Neural cell (in vitro differentiated cells): ENCODE measurements at regions not wholly inside any gene's neighbourhood (a gene's known extent, or its start where the extent isn't known, plus 50 kb on each side); places are given as distances from the start of the nearest gene placed in this dataset.

Experiments used
- H2AFZ ChIP-seq: fragments of 200-600, 300-800 bp; sonication (generic), shearing (Covaris generic); 2 replicates; pipeline ENCODE4 v1.6.0; 2014; ENCODE audit warnings: low read depth, mild to moderate bottlenecking, antibody characterized with exemption, low read length, moderate library complexity
- H3F3A ChIP-seq: fragments of 200-600 bp; shearing (Covaris generic); 2 replicates; pipeline ENCODE4 v1.6.1; 2016; ENCODE audit warnings: mild to moderate bottlenecking, moderate library complexity, mixed read lengths, antibody characterized with exemption, low read length; ENCODE audit not compliant: insufficient read depth, poor library complexity, severe bottlenecking
- H3K27ac ChIP-seq: fragments of 200-600, 300-800 bp; sonication (generic), shearing (Covaris generic); 2 replicates; pipeline ENCODE4 v1.5.1; 2014; ENCODE audit warnings: mild to moderate bottlenecking, low read length, moderate library complexity
- H3K27me3 ChIP-seq: fragments of 300-800, 200-600 bp; sonication (generic), shearing (Covaris generic); 2 replicates; pipeline ENCODE4 v1.6.0; 2014; ENCODE audit warnings: mild to moderate bottlenecking, low read depth, low read length, moderate library complexity; ENCODE audit not compliant: insufficient read depth
- H3K36me3 ChIP-seq: fragments of 300-800, 200-600 bp; sonication (generic), shearing (Covaris generic); 2 replicates; pipeline ENCODE4 v1.5.1; 2014; ENCODE audit warnings: mild to moderate bottlenecking, antibody characterized with exemption, low read length, moderate library complexity; ENCODE audit not compliant: insufficient read depth
- H3K4me2 ChIP-seq: fragments of 300-800, 200-600 bp; sonication (generic), shearing (Covaris generic); 2 replicates; pipeline ENCODE4 v1.6.0; 2014; ENCODE audit warnings: mild to moderate bottlenecking, low read length
- H3K4me3 ChIP-seq: fragments of 300-800, 200-600 bp; sonication (generic), shearing (Covaris generic); 2 replicates; pipeline ENCODE4 v1.5.1; 2014; ENCODE audit warnings: mild to moderate bottlenecking, low read length, moderate library complexity
- H3K79me2 ChIP-seq: fragments of 200-600 bp; shearing (Covaris generic); replicated peaks from 2 replicates; pipeline ENCODE4 v1.6.0; 2014; ENCODE audit warnings: mild to moderate bottlenecking, low read length, moderate library complexity; ENCODE audit not compliant: insufficient read depth
- H3K9ac ChIP-seq: fragments of 300-800, 200-600 bp; sonication (generic), shearing (Covaris generic); 2 replicates; pipeline ENCODE4 v1.6.1; 2016; ENCODE audit warnings: mild to moderate bottlenecking, low read length, mixed read lengths
- H3K9me2 ChIP-seq: fragments of 200-600 bp; shearing (Covaris generic); 2 replicates; pipeline ENCODE4 v1.6.1; 2016; ENCODE audit warnings: mild to moderate bottlenecking, low read length, mixed read lengths; ENCODE audit not compliant: insufficient read depth
- H3K9me3 ChIP-seq: fragments of 200-600, 300-800 bp; sonication (generic), shearing (Covaris generic); 2 replicates; pipeline ENCODE4 v1.6.1; 2016; ENCODE audit warnings: mild to moderate bottlenecking, mixed run types, low read length, moderate library complexity, mixed read lengths
- H4K20me1 ChIP-seq: fragments of 200-600 bp; shearing (Covaris generic); 2 replicates; pipeline ENCODE4 v1.6.1; 2016; ENCODE audit warnings: mild to moderate bottlenecking, mixed run types; ENCODE audit not compliant: insufficient read depth
- EP300 ChIP-seq: fragments of 450-650 bp; conservative IDR thresholded peaks from 2 replicates; pipeline ENCODE4 v1.6.1; 2014; ENCODE audit warnings: antibody characterized with exemption, mild to moderate bottlenecking, moderate library complexity; ENCODE audit not compliant: poor library complexity, severe bottlenecking
- EZH2 ChIP-seq: fragments of 200-600, 300-800 bp; shearing (Covaris generic), sonication (generic); IDR thresholded peaks from 2 replicates; pipeline ENCODE4 v1.6.1; 2014; ENCODE audit warnings: antibody characterized with exemption, low read length, borderline replicate concordance, mild to moderate bottlenecking; ENCODE audit not compliant: insufficient read depth, poor library complexity, severe bottlenecking
- MXI1 ChIP-seq: fragments of 450-650 bp; conservative IDR thresholded peaks from 2 replicates; pipeline ENCODE4 v1.6.1; 2014; ENCODE audit warnings: antibody characterized with exemption, mild to moderate bottlenecking; ENCODE audit not compliant: poor library complexity, severe bottlenecking
- POLR2AphosphoS5 ChIP-seq: IDR thresholded peaks from 2 replicates; pipeline ENCODE4 v1.6.1; 2012
- RAD21 ChIP-seq: fragments of 450-650 bp; conservative IDR thresholded peaks from 2 replicates; pipeline ENCODE4 v1.6.1; 2014; ENCODE audit warnings: antibody characterized with exemption, mild to moderate bottlenecking, moderate library complexity
- SMC3 ChIP-seq: fragments of 450-650 bp; conservative IDR thresholded peaks from 2 replicates; pipeline ENCODE4 v1.6.1; 2014; ENCODE audit warnings: antibody characterized with exemption, mild to moderate bottlenecking, moderate library complexity; ENCODE audit not compliant: poor library complexity
- TAF1 ChIP-seq: IDR thresholded peaks from 2 replicates; pipeline ENCODE4 v1.6.1; 2012; ENCODE audit warnings: low read depth
- TF ChIP-seq, protein P1 (sequence below): IDR thresholded peaks from 2 replicates; pipeline ENCODE4 v1.6.1; 2012; ENCODE audit warnings: borderline replicate concordance
- TF ChIP-seq, protein P2 (sequence below): fragments of 450-650 bp; IDR thresholded peaks from 2 replicates; pipeline ENCODE4 v1.5.1; 2014; ENCODE audit warnings: antibody characterized with exemption, mild to moderate bottlenecking, moderate library complexity; ENCODE audit not compliant: poor library complexity, severe bottlenecking

DNA sequence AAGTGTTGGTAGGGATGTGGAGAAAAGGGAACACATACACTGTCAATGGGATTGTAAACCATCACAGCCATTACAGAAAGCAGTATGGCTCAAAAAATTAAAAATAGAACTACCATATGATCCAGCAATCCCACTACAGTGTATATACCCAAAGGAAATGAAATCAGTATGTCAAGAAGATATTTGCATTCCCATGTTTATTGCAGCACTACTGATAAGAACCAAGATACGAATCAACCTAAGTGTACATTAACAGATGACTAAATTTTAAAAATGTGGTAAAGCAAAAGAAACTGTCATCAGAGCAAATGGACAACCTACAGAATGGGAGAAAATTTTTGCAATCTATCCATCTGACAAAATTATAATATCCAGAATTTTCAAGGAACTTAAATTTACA is 290.4 kb downstream of the IPMK start:
- H3K36me3 ChIP-seq = no peaks in the 10 kb centered on the region
- H3K4me2 ChIP-seq = no peak overlapping the region
- H3K79me2 ChIP-seq = no peaks in the 10 kb centered on the region
- H4K20me1 ChIP-seq = no peaks in the 10 kb centered on the region
- no peaks in the 10 kb centered on the region for H3K9me2 ChIP-seq
- TF ChIP-seq, protein P1, sequence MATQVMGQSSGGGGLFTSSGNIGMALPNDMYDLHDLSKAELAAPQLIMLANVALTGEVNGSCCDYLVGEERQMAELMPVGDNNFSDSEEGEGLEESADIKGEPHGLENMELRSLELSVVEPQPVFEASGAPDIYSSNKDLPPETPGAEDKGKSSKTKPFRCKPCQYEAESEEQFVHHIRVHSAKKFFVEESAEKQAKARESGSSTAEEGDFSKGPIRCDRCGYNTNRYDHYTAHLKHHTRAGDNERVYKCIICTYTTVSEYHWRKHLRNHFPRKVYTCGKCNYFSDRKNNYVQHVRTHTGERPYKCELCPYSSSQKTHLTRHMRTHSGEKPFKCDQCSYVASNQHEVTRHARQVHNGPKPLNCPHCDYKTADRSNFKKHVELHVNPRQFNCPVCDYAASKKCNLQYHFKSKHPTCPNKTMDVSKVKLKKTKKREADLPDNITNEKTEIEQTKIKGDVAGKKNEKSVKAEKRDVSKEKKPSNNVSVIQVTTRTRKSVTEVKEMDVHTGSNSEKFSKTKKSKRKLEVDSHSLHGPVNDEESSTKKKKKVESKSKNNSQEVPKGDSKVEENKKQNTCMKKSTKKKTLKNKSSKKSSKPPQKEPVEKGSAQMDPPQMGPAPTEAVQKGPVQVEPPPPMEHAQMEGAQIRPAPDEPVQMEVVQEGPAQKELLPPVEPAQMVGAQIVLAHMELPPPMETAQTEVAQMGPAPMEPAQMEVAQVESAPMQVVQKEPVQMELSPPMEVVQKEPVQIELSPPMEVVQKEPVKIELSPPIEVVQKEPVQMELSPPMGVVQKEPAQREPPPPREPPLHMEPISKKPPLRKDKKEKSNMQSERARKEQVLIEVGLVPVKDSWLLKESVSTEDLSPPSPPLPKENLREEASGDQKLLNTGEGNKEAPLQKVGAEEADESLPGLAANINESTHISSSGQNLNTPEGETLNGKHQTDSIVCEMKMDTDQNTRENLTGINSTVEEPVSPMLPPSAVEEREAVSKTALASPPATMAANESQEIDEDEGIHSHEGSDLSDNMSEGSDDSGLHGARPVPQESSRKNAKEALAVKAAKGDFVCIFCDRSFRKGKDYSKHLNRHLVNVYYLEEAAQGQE = no peak
- TF ChIP-seq POLR2AphosphoS5 (no peak), RAD21 (no peak), TAF1 (no peak), SMC3 (no peak), EP300 (no peak), EZH2 (no peak), MXI1 (no peak)
- TF ChIP-seq, protein P2, sequence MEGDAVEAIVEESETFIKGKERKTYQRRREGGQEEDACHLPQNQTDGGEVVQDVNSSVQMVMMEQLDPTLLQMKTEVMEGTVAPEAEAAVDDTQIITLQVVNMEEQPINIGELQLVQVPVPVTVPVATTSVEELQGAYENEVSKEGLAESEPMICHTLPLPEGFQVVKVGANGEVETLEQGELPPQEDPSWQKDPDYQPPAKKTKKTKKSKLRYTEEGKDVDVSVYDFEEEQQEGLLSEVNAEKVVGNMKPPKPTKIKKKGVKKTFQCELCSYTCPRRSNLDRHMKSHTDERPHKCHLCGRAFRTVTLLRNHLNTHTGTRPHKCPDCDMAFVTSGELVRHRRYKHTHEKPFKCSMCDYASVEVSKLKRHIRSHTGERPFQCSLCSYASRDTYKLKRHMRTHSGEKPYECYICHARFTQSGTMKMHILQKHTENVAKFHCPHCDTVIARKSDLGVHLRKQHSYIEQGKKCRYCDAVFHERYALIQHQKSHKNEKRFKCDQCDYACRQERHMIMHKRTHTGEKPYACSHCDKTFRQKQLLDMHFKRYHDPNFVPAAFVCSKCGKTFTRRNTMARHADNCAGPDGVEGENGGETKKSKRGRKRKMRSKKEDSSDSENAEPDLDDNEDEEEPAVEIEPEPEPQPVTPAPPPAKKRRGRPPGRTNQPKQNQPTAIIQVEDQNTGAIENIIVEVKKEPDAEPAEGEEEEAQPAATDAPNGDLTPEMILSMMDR = no peak
- H3K9me3 ChIP-seq = no peaks in the 10 kb centered on the region
- no peak overlapping the region for H2AFZ ChIP-seq
- H3F3A ChIP-seq = no peaks in the 10 kb centered on the region
- H3K27me3 ChIP-seq = no peaks in the 10 kb centered on the region
- no peak overlapping the region for H3K9ac ChIP-seq
- no peak overlapping the region for H3K27ac ChIP-seq
- no peak overlapping the region for H3K4me3 ChIP-seq

DNA sequence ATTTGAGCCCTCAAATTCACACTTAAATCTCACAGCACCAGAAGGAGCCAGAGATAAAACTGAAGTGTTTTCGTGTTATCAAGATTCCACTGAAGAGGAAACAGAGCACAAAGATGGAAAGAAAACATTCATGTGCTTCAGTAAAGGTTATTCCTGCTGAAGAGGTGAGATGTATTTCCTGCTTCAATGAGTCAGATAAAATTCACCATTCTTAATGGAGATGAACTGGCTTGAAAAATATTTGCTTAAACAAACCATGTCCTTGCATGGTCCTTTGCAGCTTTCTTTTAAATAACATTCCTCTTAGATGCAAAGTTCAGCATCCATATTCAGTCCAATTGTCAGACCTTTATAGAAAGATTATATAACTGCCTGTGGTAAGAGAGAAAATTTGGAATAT is 294.2 kb downstream of the IPMK start:
- H3K79me2 ChIP-seq = no peaks in the 10 kb centered on the region
- no peaks in the 10 kb centered on the region for H3K27me3 ChIP-seq
- H4K20me1 ChIP-seq = no peaks in the 10 kb centered on the region
- H3K9ac ChIP-seq = no peak overlapping the region
- no peak overlapping the region for H2AFZ ChIP-seq
- H3K4me3 ChIP-seq = no peak overlapping the region
- no peak overlapping the region for H3K4me2 ChIP-seq
- no peak for TF ChIP-seq SMC3
- no peak for TF ChIP-seq EP300
- no peak for TF ChIP-seq RAD21
- no peak for TF ChIP-seq MXI1
- TF ChIP-seq TAF1 = no peak
- TF ChIP-seq POLR2AphosphoS5 = no peak
- TF ChIP-seq, protein P1 = no peak
- TF ChIP-seq, protein P2 = no peak
- TF ChIP-seq EZH2 = no peak
- no peaks in the 10 kb centered on the region for H3K9me2 ChIP-seq
- H3K36me3 ChIP-seq = no peaks in the 10 kb centered on the region
- no peaks in the 10 kb centered on the region for H3K9me3 ChIP-seq
- H3K27ac ChIP-seq = no peak overlapping the region
- no peaks in the 10 kb centered on the region for H3F3A ChIP-seq
